ENCODE measurements at regions not wholly inside any gene's neighbourhood (a gene's known extent, or its start where the extent isn't known, plus 50 kb on each side); places are given as distances from the start of the nearest gene placed in this dataset.

DNA sequence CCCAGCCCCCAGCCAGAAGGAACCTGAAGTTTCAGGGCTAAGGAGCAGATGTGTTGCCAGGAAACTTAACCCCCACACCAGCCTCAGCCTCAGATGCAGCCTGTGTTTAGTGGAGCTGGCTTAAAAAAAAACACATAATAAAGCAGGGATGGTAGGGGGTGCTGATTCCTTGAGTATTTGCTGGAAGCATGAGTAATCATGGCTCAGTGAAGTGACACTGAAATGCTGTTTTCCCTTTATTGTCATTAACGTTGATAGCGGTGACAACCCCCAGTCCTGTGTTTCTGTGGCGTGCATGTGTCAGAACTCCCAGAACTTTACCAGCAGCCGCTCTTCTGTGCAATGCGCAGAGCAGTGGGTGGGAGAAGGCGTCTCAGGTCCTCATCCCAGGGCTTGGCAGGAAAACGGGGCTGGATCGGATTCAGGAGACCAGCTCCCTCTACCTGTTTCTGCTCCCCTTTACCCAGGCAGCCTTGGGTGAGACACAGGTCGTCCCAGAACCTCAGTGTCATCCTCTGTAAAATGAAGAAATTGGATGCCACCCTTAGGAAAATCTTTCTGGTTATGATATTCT lies 1282.1 kb downstream of the TBC1D22A start:
- H2AK5ac ChIP-seq (ENCODE audit: low read depth, low read length): no peak overlapping the region
- no peak overlapping the region for H4K91ac ChIP-seq (ENCODE audit: low read depth, low read length, poor library complexity)
- H3K36me3 ChIP-seq (replicated peaks in 1 of 2; ENCODE audit: control insufficient read depth in 2 of 2, insufficient read depth in 2 of 2, low read length in 2 of 2): no peaks in the 10 kb centered on the region
- no peak overlapping the region for H3K18ac ChIP-seq (ENCODE audit: low read length)
- no peak overlapping the region for H3K27ac ChIP-seq (replicated peaks; ENCODE audit: low read length)
- no peak overlapping the region for H3K14ac ChIP-seq (ENCODE audit: low read length)
- H3K23ac ChIP-seq (ENCODE audit: low read depth, low read length, poor library complexity): no peak overlapping the region
- WGBS, 2 donors (ENCODE audit: extremely low coverage in 2 of 2, insufficient read length in 2 of 2, insufficient replicate concordance in 1 of 2): no CpG with 5 or more reads among the region's 9 CpGs
- H3K79me1 ChIP-seq (ENCODE audit: low read depth, low read length): no peaks in the 10 kb centered on the region
- no peak overlapping the region for H2BK15ac ChIP-seq (ENCODE audit: low read length)
- H3K27me3 ChIP-seq (ENCODE audit: control insufficient read depth in 3 of 3, insufficient read depth in 3 of 3, low read depth in 1 of 3, low read length in 3 of 3): peaks cover 0 to 2% (median 0%) of the 10 kb centered on the region in 3 experiments
- H2BK12ac ChIP-seq (ENCODE audit: low read length): no peak overlapping the region
- no peak overlapping the region for H2BK120ac ChIP-seq (ENCODE audit: low read depth, low read length)
- no peak overlapping the region for H2AFZ ChIP-seq (ENCODE audit: low read length)
- H2BK5ac ChIP-seq (ENCODE audit: low read length): no peak overlapping the region
- H3K4me1 ChIP-seq (ENCODE audit: control insufficient read depth in 2 of 2, insufficient read depth in 1 of 2, low read depth in 1 of 2, low read length in 2 of 2): no peaks in the 10 kb centered on the region
- H3K4me2 ChIP-seq (ENCODE audit: insufficient read depth, low read length, poor library complexity, severe bottlenecking): no peak overlapping the region
- DNase-seq (ENCODE audit: low spot score): no peak
- no peak overlapping the region for H3K9ac ChIP-seq (ENCODE audit: low read depth, low read length, poor library complexity)
- peaks cover 0 to 2% of the 10 kb centered on the region in 2 donors for H3K9me3 ChIP-seq (replicated peaks in 1 of 2; ENCODE audit: control insufficient read depth in 2 of 2, insufficient read depth in 1 of 2, low read depth in 1 of 2, low read length in 2 of 2)
- H3K4ac ChIP-seq (ENCODE audit: low read length): no peak overlapping the region
- H4K8ac ChIP-seq (ENCODE audit: low read depth, low read length): no peak overlapping the region
- H3K4me3 ChIP-seq (ENCODE audit: low read length in 2 of 2): no peak overlapping the region

DNA sequence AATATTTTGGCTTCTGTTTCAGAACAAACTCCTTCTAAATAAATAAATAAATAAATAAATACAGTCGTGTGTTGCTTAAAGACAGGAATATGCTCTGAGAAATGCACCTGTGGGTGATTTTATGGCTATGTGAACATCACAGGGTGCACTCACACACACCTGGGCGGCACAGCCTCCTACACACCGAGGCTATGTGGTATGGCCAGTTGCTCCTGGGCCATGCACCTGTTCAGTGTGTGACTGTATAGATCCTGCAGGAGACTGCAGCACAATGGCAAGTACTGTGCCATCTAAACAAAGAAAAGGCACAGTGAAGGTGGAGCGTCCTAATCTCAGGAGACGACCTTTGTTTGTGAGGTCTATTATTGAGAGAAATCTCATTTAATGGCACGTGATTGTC lies 1281.1 kb downstream of the TBC1D22A start:
- Histone ChIP-seq H4K91ac (ENCODE audit: low read depth, low read length, poor library complexity) (no peak overlapping the region), H3K14ac (ENCODE audit: low read length) (no peak overlapping the region), H4K8ac (ENCODE audit: low read depth, low read length) (no peak overlapping the region), H3K4me3 (ENCODE audit: low read length in 2 of 2) (no peak overlapping the region), H3K79me1 (ENCODE audit: low read depth, low read length) (no peaks in the 10 kb centered on the region), H2BK5ac (ENCODE audit: low read length) (no peak overlapping the region), H3K4me2 (ENCODE audit: insufficient read depth, low read length, poor library complexity, severe bottlenecking) (no peak overlapping the region), H3K36me3 (replicated peaks in 1 of 2; ENCODE audit: control insufficient read depth in 2 of 2, insufficient read depth in 2 of 2, low read length in 2 of 2) (no peaks in the 10 kb centered on the region), H3K27me3 (ENCODE audit: control insufficient read depth in 3 of 3, insufficient read depth in 3 of 3, low read depth in 1 of 3, low read length in 3 of 3) (peaks cover 0 to 2% (median 0%) of the 10 kb centered on the region in 3 experiments), H3K4ac (ENCODE audit: low read length) (no peak overlapping the region), H3K18ac (ENCODE audit: low read length) (peak overlapping the region; percentile 52), H3K9ac (ENCODE audit: low read depth, low read length, poor library complexity) (no peak overlapping the region), H2AK5ac (ENCODE audit: low read depth, low read length) (no peak overlapping the region), H2BK12ac (ENCODE audit: low read length) (no peak overlapping the region), H2BK120ac (ENCODE audit: low read depth, low read length) (no peak overlapping the region), H2BK15ac (ENCODE audit: low read length) (no peak overlapping the region), H3K23ac (ENCODE audit: low read depth, low read length, poor library complexity) (no peak overlapping the region), H2AFZ (ENCODE audit: low read length) (no peak overlapping the region), H3K27ac (replicated peaks; ENCODE audit: low read length) (no peak overlapping the region), H3K4me1 (ENCODE audit: control insufficient read depth in 2 of 2, insufficient read depth in 1 of 2, low read depth in 1 of 2, low read length in 2 of 2) (no peaks in the 10 kb centered on the region), H3K9me3 (replicated peaks in 1 of 2; ENCODE audit: control insufficient read depth in 2 of 2, insufficient read depth in 1 of 2, low read depth in 1 of 2, low read length in 2 of 2) (peaks cover 0 to 5% of the 10 kb centered on the region in 2 donors)
- DNase-seq (ENCODE audit: low spot score): no peak
- WGBS, 2 donors (ENCODE audit: extremely low coverage in 2 of 2, insufficient read length in 2 of 2, insufficient replicate concordance in 1 of 2): no CpG with 5 or more reads among the region's 6 CpGs

DNA sequence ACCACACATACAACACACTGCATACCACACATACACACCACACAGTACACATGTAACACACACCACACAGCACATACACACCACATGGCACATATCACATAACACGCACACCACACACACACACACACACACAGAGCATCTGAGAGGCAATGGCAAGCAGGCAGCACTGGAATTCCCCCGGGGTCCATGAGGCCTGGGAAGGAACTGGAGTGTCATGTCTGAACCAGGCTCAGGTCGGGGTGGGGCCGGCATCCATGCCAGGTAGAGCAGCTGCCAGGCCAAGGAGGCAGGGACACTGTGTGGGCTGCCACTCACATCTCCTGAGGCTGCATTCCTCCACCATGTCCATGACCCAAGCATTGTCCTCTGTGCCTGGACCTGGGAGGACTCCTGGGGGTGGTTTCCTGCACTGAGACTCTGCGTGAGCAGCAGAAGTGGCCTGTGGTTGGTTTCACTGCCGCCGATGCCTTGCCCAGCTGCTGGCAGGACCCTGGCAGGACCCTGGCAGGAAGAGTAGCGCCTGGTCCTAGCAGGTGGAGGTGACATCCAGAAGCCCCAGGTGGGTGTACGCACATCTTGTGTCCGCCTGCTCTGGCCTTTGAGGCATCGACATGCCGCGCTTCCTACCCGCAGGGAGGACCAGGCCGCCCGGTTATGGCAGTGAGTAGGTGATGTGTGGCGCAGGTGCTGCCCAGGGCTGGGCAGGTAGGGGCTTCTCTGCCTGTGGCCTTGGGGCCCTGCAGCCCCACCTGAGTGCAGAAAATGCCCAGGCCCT lies 1280.4 kb downstream of the TBC1D22A start:
- no CpG with 5 or more reads among the region's 17 CpGs for WGBS, 2 donors (ENCODE audit: extremely low coverage in 2 of 2, insufficient read length in 2 of 2, insufficient replicate concordance in 1 of 2)
- no peak overlapping the region for H2AFZ ChIP-seq (ENCODE audit: low read length)
- H3K9ac ChIP-seq (ENCODE audit: low read depth, low read length, poor library complexity): no peak overlapping the region
- peak overlapping the region; percentile 1 for H3K4ac ChIP-seq (ENCODE audit: low read length)
- H2BK120ac ChIP-seq (ENCODE audit: low read depth, low read length): no peak overlapping the region
- H3K27ac ChIP-seq (replicated peaks; ENCODE audit: low read length): no peak overlapping the region
- peaks cover 0 to 2% (median 0%) of the 10 kb centered on the region in 3 experiments for H3K27me3 ChIP-seq (ENCODE audit: control insufficient read depth in 3 of 3, insufficient read depth in 3 of 3, low read depth in 1 of 3, low read length in 3 of 3)
- no peaks in the 10 kb centered on the region for H3K36me3 ChIP-seq (replicated peaks in 1 of 2; ENCODE audit: control insufficient read depth in 2 of 2, insufficient read depth in 2 of 2, low read length in 2 of 2)
- H3K4me2 ChIP-seq (ENCODE audit: insufficient read depth, low read length, poor library complexity, severe bottlenecking): no peak overlapping the region
- no peaks in the 10 kb centered on the region for H3K79me1 ChIP-seq (ENCODE audit: low read depth, low read length)
- H2BK15ac ChIP-seq (ENCODE audit: low read length): no peak overlapping the region
- peak overlapping the region; percentile 30 for H4K8ac ChIP-seq (ENCODE audit: low read depth, low read length)
- H3K23ac ChIP-seq (ENCODE audit: low read depth, low read length, poor library complexity): peak overlapping the region; percentile 74
- H3K18ac ChIP-seq (ENCODE audit: low read length): peak overlapping the region; percentile 53
- peak overlapping the region; percentile 72 for H2AK5ac ChIP-seq (ENCODE audit: low read depth, low read length)
- no peak overlapping the region for H4K91ac ChIP-seq (ENCODE audit: low read depth, low read length, poor library complexity)
- H3K4me3 ChIP-seq (ENCODE audit: low read length in 2 of 2): peak overlapping the region in 1 of 2 donors; percentile 50
- peak overlapping the region; percentile 60 for H3K14ac ChIP-seq (ENCODE audit: low read length)
- H3K9me3 ChIP-seq (replicated peaks in 1 of 2; ENCODE audit: control insufficient read depth in 2 of 2, insufficient read depth in 1 of 2, low read depth in 1 of 2, low read length in 2 of 2): peaks cover 0 to 5% of the 10 kb centered on the region in 2 donors
- no peak for DNase-seq (ENCODE audit: low spot score)
- H2BK5ac ChIP-seq (ENCODE audit: low read length): peak overlapping the region; percentile 54
- H3K4me1 ChIP-seq (ENCODE audit: control insufficient read depth in 2 of 2, insufficient read depth in 1 of 2, low read depth in 1 of 2, low read length in 2 of 2): no peaks in the 10 kb centered on the region
- peak overlapping the region; percentile 49 for H2BK12ac ChIP-seq (ENCODE audit: low read length)

DNA sequence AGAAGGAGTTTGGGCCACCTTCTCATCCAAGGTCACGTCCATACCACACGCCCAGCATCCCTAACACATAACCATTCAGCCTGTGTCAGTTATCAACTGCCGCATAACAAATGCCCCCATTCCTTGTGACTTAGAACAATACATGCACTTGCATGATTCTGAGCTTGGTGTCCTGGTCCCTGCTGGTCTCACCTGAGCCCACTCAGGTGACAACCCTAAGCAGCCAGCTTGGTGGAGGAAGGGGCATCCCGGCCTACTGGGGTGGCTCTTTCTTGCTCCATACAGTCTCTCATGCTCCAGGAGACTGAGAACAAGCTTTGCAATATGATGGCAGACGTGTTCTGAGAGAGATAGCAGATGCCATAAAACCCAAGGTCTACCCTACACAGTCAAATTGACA lies 1276.9 kb downstream of the TBC1D22A start:
- Histone ChIP-seq H2BK120ac (ENCODE audit: low read depth, low read length) (no peak overlapping the region), H3K79me1 (ENCODE audit: low read depth, low read length) (no peaks in the 10 kb centered on the region), H3K18ac (ENCODE audit: low read length) (no peak overlapping the region), H3K14ac (ENCODE audit: low read length) (no peak overlapping the region), H3K9ac (ENCODE audit: low read depth, low read length, poor library complexity) (no peak overlapping the region), H3K27me3 (ENCODE audit: control insufficient read depth in 3 of 3, insufficient read depth in 3 of 3, low read depth in 1 of 3, low read length in 3 of 3) (peaks cover 0 to 2% (median 0%) of the 10 kb centered on the region in 3 experiments), H3K4me1 (ENCODE audit: control insufficient read depth in 2 of 2, insufficient read depth in 1 of 2, low read depth in 1 of 2, low read length in 2 of 2) (no peaks in the 10 kb centered on the region), H2AK5ac (ENCODE audit: low read depth, low read length) (no peak overlapping the region), H3K36me3 (replicated peaks in 1 of 2; ENCODE audit: control insufficient read depth in 2 of 2, insufficient read depth in 2 of 2, low read length in 2 of 2) (no peaks in the 10 kb centered on the region), H3K4me3 (ENCODE audit: low read length in 2 of 2) (peak overlapping the region in 1 of 2 donors; percentile 62), H4K8ac (ENCODE audit: low read depth, low read length) (no peak overlapping the region), H3K9me3 (replicated peaks in 1 of 2; ENCODE audit: control insufficient read depth in 2 of 2, insufficient read depth in 1 of 2, low read depth in 1 of 2, low read length in 2 of 2) (peaks cover 0 to 5% of the 10 kb centered on the region in 2 donors), H2BK12ac (ENCODE audit: low read length) (no peak overlapping the region), H2BK5ac (ENCODE audit: low read length) (no peak overlapping the region), H2AFZ (ENCODE audit: low read length) (no peak overlapping the region), H2BK15ac (ENCODE audit: low read length) (no peak overlapping the region), H4K91ac (ENCODE audit: low read depth, low read length, poor library complexity) (no peak overlapping the region), H3K27ac (replicated peaks; ENCODE audit: low read length) (no peak overlapping the region), H3K4me2 (ENCODE audit: insufficient read depth, low read length, poor library complexity, severe bottlenecking) (no peak overlapping the region), H3K23ac (ENCODE audit: low read depth, low read length, poor library complexity) (no peak overlapping the region), H3K4ac (ENCODE audit: low read length) (no peak overlapping the region)
- DNase-seq (ENCODE audit: low spot score): no peak
- no CpG with 5 or more reads among the region's 5 CpGs for WGBS, 2 donors (ENCODE audit: extremely low coverage in 2 of 2, insufficient read length in 2 of 2, insufficient replicate concordance in 1 of 2)
